ENCODE measurements at regions not wholly inside any gene's neighbourhood (a gene's known extent, or its start where the extent isn't known, plus 50 kb on each side); places are given as distances from the start of the nearest gene placed in this dataset.

GRCh38 chrX:44040406-44040805, 67.2 kb upstream of the NDP start:
- DNase-seq = no peak

GRCh38 chrX:44039556-44039955, 66.4 kb upstream of the NDP start:
- no peak for DNase-seq

GRCh38 chrX:44036336-44036735, 63.1 kb upstream of the NDP start:
- DNase-seq = peak; percentile 30

- DNase-seq = no peak
Measured at GRCh38 chrX:44035571-44035970, 62.4 kb upstream of the NDP start.

- DNase-seq = no peak
Measured at GRCh38 chrX:44032479-44032878, 59.3 kb upstream of the NDP start.

- DNase-seq = no peak
Measured at GRCh38 chrX:44025555-44025954, 52.4 kb upstream of the NDP start.

Measured in NCI-H446 treated with DMSO at 0.1 percent for 48 hours (cell line).